ENCODE measurements at regions not wholly inside any gene's neighbourhood (a gene's known extent, or its start where the extent isn't known, plus 50 kb on each side); places are given as distances from the start of the nearest gene placed in this dataset.

DNA sequence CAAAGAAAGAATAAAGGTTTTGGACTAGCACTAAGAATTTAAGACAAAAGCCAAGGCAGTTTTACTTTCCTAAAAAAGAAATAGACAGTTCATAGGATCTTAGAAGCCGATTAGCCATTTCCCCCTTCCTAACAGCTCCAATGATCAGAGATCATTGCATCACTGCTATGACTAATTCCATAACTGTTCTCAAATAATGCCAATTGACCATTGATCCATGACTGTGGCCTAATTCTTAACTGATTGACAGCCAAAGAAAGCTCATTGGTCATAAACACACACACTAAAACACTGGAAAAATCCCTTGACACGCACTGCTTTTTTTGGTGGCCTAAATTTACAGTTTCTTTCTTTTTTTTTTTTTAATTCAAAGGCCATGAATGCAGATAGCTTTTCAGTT lies 345.0 kb upstream of the ACVR2A start:
- TF ChIP-seq, protein P1, sequence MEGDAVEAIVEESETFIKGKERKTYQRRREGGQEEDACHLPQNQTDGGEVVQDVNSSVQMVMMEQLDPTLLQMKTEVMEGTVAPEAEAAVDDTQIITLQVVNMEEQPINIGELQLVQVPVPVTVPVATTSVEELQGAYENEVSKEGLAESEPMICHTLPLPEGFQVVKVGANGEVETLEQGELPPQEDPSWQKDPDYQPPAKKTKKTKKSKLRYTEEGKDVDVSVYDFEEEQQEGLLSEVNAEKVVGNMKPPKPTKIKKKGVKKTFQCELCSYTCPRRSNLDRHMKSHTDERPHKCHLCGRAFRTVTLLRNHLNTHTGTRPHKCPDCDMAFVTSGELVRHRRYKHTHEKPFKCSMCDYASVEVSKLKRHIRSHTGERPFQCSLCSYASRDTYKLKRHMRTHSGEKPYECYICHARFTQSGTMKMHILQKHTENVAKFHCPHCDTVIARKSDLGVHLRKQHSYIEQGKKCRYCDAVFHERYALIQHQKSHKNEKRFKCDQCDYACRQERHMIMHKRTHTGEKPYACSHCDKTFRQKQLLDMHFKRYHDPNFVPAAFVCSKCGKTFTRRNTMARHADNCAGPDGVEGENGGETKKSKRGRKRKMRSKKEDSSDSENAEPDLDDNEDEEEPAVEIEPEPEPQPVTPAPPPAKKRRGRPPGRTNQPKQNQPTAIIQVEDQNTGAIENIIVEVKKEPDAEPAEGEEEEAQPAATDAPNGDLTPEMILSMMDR (conservative IDR thresholded peaks at IDR 0.05) = no peak
- TF ChIP-seq EZH2 (IDR thresholded peaks at IDR 0.05; ENCODE audit: low read depth) = no peak
- no peak overlapping the region for H3K4me2 ChIP-seq
- H3K79me2 ChIP-seq (ENCODE audit: low read depth) = no peaks in the 10 kb centered on the region
- H3K27ac ChIP-seq = no peak overlapping the region
- no peak for DNase-seq
- BruUV-seq (replicated peaks) = no TSS peak
- POLR2A ChIA-PET (ENCODE audit: unreplicated experiment) = no interaction called here
- no peaks in the 10 kb centered on the region for H3K36me3 ChIP-seq (ENCODE audit: low read depth)
- H2AFZ ChIP-seq = no peak overlapping the region
- H3F3A ChIP-seq (ENCODE audit: insufficient read depth, low read depth) = no peaks in the 10 kb centered on the region
- H4K20me1 ChIP-seq (ENCODE audit: insufficient read depth) = no peaks in the 10 kb centered on the region
- no peaks in the 10 kb centered on the region for H3K9me2 ChIP-seq (ENCODE audit: insufficient read depth)
- no peak overlapping the region for H3K4me3 ChIP-seq
- CTCF ChIA-PET = interaction anchor here (0.7 kb wide), 1 partner anchor 417 kb away, joined by 6 read pairs; no protein-coding TSS in a partner anchor
- intact Hi-C loops (cut with micrococcal nuclease; ENCODE audit: unreplicated experiment) = no loop called here
- no peaks in the 10 kb centered on the region for H3K4me1 ChIP-seq (replicated peaks; ENCODE audit: insufficient read depth)
- H3K27me3 ChIP-seq (ENCODE audit: insufficient read depth, low read depth) = no peaks in the 10 kb centered on the region
- no peaks in the 10 kb centered on the region for H3K9me3 ChIP-seq (ENCODE audit: insufficient read depth, low read depth)

DNA sequence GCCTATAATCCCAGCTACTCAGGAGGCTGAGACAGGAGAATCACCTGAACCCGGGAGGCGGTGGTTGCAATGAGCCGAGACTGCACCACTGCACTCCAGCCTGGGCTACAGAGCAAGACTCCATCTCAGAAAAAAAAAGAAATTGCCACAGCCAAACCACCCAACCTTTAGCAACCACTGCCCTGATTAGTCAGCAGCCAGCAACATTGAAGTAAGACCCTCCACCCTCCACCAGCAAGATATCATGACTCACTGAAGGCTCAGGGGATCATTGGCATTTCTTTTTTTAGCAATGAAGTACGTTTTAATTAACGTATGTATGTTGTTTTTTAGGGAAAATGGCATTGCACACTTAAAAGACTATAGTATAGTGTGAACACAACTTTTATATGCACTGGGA lies 349.1 kb upstream of the ACVR2A start:
- DNase-seq = no peak
- Histone ChIP-seq H3K4me3 (no peak overlapping the region), H3K27ac (no peak overlapping the region), H3K4me1 (replicated peaks; ENCODE audit: insufficient read depth) (no peaks in the 10 kb centered on the region), H4K20me1 (ENCODE audit: insufficient read depth) (no peaks in the 10 kb centered on the region), H3K27me3 (ENCODE audit: insufficient read depth, low read depth) (no peaks in the 10 kb centered on the region), H2AFZ (no peak overlapping the region), H3K9me2 (ENCODE audit: insufficient read depth) (no peaks in the 10 kb centered on the region), H3K4me2 (no peak overlapping the region), H3K79me2 (ENCODE audit: low read depth) (no peaks in the 10 kb centered on the region), H3K9me3 (ENCODE audit: insufficient read depth, low read depth) (no peaks in the 10 kb centered on the region), H3F3A (ENCODE audit: insufficient read depth, low read depth) (no peaks in the 10 kb centered on the region), H3K36me3 (ENCODE audit: low read depth) (no peaks in the 10 kb centered on the region)
- TF ChIP-seq, protein P1 (conservative IDR thresholded peaks at IDR 0.05) = no peak
- no peak for TF ChIP-seq EZH2 (IDR thresholded peaks at IDR 0.05; ENCODE audit: low read depth)
- ChIA-PET CTCF (no interaction called here), POLR2A (ENCODE audit: unreplicated experiment) (no interaction called here)
- BruUV-seq (replicated peaks) = no TSS peak
- intact Hi-C loops (cut with micrococcal nuclease; ENCODE audit: unreplicated experiment) = no loop called here

DNA sequence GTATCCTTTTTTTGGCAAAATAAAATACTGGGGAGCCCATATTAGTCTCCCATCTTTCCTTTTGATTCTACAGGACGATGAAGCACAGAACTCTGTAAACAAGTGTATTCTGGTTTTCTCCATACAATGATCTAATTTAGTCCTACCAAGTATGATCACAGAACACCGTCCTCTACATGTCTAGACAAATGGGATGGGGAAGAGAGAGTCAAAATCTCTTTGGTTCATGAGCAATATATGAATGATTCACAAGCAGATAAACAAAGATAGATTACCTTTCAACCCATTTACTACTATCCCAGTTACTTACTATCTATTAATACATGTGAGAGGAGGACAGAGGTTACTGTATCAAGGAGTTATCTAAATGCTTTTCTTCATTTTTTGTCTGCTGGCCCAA lies 352.4 kb upstream of the ACVR2A start:
- ChIA-PET CTCF (no interaction called here), POLR2A (ENCODE audit: unreplicated experiment) (no interaction called here)
- Histone ChIP-seq H2AFZ (no peak overlapping the region), H3K4me3 (no peak overlapping the region), H3K4me1 (replicated peaks; ENCODE audit: insufficient read depth) (no peaks in the 10 kb centered on the region), H3K27ac (no peak overlapping the region), H3F3A (ENCODE audit: insufficient read depth, low read depth) (no peaks in the 10 kb centered on the region), H3K9me2 (ENCODE audit: insufficient read depth) (no peaks in the 10 kb centered on the region), H3K36me3 (ENCODE audit: low read depth) (no peaks in the 10 kb centered on the region), H3K4me2 (no peak overlapping the region), H3K27me3 (ENCODE audit: insufficient read depth, low read depth) (no peaks in the 10 kb centered on the region), H3K79me2 (ENCODE audit: low read depth) (no peaks in the 10 kb centered on the region), H4K20me1 (ENCODE audit: insufficient read depth) (no peaks in the 10 kb centered on the region), H3K9me3 (ENCODE audit: insufficient read depth, low read depth) (no peaks in the 10 kb centered on the region)
- intact Hi-C loops (cut with micrococcal nuclease; ENCODE audit: unreplicated experiment) = no loop called here
- no peak for TF ChIP-seq EZH2 (IDR thresholded peaks at IDR 0.05; ENCODE audit: low read depth)
- TF ChIP-seq, protein P1 (conservative IDR thresholded peaks at IDR 0.05) = no peak
- BruUV-seq (replicated peaks) = no TSS peak
- DNase-seq = no peak
